Kidney (tissue), 13 donors: ENCODE measurements at regions not wholly inside any gene's neighbourhood (a gene's known extent, or its start where the extent isn't known, plus 50 kb on each side); places are given as distances from the start of the nearest gene placed in this dataset.

Experiments used
- DNase-seq, 5 donors: peaks; one replicate each; pipeline ENCODE4 v3.0.0-alpha.2; 2013 to 2020
- FAIRE-seq: peaks from 2 replicates; lab custom pipeline; 2012; peaks lifted over from hg19 to GRCh38; lab: Jason Lieb, UNC
- H3K27ac ChIP-seq, 2 donors: one replicate each; pipeline ENCODE4 v1.7.0; 2013; ENCODE audit warnings: low read depth in 2 of 2, low read length in 2 of 2, inconsistent platforms in 1 of 2
- H3K27me3 ChIP-seq: one replicate; pipeline ENCODE4 v1.7.1; 2013; ENCODE audit warnings: low read length, inconsistent platforms; ENCODE audit not compliant: control insufficient read depth, insufficient read depth
- H3K36me3 ChIP-seq, 3 donors: one replicate each; pipeline versions ENCODE4 v1.7.0 to v1.7.1; 2013; ENCODE audit warnings: low read length in 3 of 3, control low read depth in 1 of 3, inconsistent platforms in 1 of 3; ENCODE audit not compliant: insufficient read depth in 3 of 3, control insufficient read depth in 2 of 3
- H3K4me1 ChIP-seq, 3 donors: one replicate each; pipeline versions ENCODE4 v1.7.0 to v1.7.1; 2013; ENCODE audit warnings: low read length in 3 of 3, inconsistent platforms in 1 of 3, low read depth in 1 of 3; ENCODE audit not compliant: control insufficient read depth in 2 of 3, insufficient read depth in 2 of 3
- H3K4me3 ChIP-seq, 3 donors: one replicate each; pipeline versions ENCODE4 v1.7.0 to v1.8.1; 2013; ENCODE audit warnings: low read length in 3 of 3, control low read depth in 1 of 3, inconsistent platforms in 1 of 3
- H3K9ac ChIP-seq, 3 donors: one replicate each; pipeline versions ENCODE4 v1.7.0 to v1.7.1; 2013; ENCODE audit warnings: low read length in 3 of 3, control low read depth in 1 of 3, inconsistent platforms in 1 of 3
- H3K9me3 ChIP-seq, 3 donors: one replicate each; pipeline versions ENCODE4 v1.7.0 to v1.7.1; 2013; ENCODE audit warnings: low read length in 3 of 3, control low read depth in 1 of 3, inconsistent platforms in 1 of 3; ENCODE audit not compliant: control insufficient read depth in 2 of 3, insufficient read depth in 1 of 3
- intact Hi-C: fragments of 100-400 bp; cut with DNase I; formaldehyde crosslinking; loops from one replicate; pipeline ENCODE4 v1.11.1; 2022
- TF ChIP-seq, protein P1 (sequence below): IDR thresholded peaks from 3 replicates; pipeline ENCODE4 v1.5.1; 2012; ENCODE audit warnings: mild to moderate bottlenecking, moderate library complexity, borderline replicate concordance; ENCODE audit not compliant: insufficient read depth; ENCODE audit errors: extremely low read depth
- donor health status: control.
- donor health status: control.
- donor health status: control.
- donor health status: control.
- donor health status: control.
- donor health status: DM: yes; HTN: yes; CAD: no.
- donor health status: Normal renal cell carcinoma (clear cell type).

DNA sequence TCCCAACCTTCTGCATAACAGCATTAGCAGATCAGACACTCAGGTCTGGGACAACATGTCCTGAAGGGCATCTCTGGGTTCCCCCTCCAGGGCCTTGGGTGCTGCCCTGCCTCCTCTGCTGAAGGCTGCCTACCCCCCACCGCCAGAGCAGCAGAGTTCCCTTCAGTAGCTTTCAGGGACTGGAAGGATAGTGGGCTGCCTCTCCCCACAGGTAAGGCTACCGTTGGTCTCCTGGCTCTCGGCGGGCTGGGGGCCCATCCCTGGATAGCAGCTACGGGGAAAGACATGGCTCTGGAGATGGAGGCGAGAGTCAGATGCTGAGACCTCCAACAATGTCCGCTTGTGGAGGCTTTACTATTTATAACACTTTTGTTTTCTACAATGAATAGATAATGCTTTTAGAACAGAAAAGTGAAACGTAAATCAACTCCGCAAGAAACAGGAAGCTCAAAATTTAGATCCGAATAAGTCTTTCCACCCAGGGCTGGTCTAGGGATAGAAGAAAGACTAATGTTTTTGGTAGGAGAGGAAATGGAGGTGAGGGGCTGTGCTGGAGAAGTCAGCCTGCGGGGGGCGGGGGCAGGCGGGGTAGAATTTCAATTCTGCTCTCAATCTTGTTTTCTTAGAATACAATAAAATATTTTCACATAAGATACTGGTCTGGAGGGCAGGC, 58.4 kb downstream of the ARL4C start:
- Histone ChIP-seq H3K4me1 (peaks cover 0 to 3% (median 0%) of the 10 kb centered on the region in 3 donors), H3K9me3 (no peaks in the 10 kb centered on the region), H3K4me3 (no peak overlapping the region), H3K27me3 (no peaks in the 10 kb centered on the region), H3K36me3 (no peaks in the 10 kb centered on the region), H3K27ac (no peak overlapping the region), H3K9ac (no peak overlapping the region)
- DNase-seq (no peak), FAIRE-seq (no peak)
- TF ChIP-seq, protein P1, sequence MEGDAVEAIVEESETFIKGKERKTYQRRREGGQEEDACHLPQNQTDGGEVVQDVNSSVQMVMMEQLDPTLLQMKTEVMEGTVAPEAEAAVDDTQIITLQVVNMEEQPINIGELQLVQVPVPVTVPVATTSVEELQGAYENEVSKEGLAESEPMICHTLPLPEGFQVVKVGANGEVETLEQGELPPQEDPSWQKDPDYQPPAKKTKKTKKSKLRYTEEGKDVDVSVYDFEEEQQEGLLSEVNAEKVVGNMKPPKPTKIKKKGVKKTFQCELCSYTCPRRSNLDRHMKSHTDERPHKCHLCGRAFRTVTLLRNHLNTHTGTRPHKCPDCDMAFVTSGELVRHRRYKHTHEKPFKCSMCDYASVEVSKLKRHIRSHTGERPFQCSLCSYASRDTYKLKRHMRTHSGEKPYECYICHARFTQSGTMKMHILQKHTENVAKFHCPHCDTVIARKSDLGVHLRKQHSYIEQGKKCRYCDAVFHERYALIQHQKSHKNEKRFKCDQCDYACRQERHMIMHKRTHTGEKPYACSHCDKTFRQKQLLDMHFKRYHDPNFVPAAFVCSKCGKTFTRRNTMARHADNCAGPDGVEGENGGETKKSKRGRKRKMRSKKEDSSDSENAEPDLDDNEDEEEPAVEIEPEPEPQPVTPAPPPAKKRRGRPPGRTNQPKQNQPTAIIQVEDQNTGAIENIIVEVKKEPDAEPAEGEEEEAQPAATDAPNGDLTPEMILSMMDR: no peak
- intact Hi-C loops: no loop called here

DNA sequence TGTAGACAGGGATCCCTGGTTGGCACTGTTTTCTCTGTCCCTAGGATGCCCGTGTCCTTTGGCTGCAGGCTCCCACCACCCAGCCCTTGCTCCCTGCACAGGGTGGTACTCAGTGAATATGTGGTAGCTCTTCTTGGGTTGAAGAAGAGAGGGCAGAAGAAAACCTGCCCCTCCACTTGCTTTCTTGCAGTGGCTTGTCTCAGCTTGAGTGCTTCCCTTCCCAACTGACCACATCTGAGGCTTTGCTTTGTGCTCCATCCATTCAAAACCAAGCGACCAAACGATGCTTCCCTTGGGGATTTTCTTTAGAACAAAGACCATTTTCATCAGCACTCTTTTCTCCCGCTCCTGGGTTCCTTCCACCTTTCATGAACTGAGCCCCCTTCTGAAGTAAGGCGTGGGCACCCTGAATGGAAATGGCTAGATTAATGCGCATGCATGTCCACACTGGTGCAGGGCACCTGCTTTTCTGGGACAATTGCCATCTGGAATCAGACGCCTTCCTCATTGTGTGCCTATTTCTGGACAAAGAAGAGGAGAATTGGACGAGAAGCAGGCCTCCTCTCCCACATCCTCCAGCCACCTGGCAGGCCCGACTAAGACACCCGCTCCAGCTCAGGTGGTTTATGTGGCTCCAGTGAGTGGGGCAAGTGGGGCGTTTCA, 59.1 kb downstream of the ARL4C start:
- Histone ChIP-seq H3K4me1 (peaks cover 0 to 3% (median 0%) of the 10 kb centered on the region in 3 donors), H3K4me3 (no peak overlapping the region), H3K9ac (no peak overlapping the region), H3K9me3 (no peaks in the 10 kb centered on the region), H3K27me3 (no peaks in the 10 kb centered on the region), H3K36me3 (no peaks in the 10 kb centered on the region), H3K27ac (no peak overlapping the region)
- FAIRE-seq (no peak), DNase-seq (no peak)
- intact Hi-C loops: no loop called here
- TF ChIP-seq, protein P1: no peak

DNA sequence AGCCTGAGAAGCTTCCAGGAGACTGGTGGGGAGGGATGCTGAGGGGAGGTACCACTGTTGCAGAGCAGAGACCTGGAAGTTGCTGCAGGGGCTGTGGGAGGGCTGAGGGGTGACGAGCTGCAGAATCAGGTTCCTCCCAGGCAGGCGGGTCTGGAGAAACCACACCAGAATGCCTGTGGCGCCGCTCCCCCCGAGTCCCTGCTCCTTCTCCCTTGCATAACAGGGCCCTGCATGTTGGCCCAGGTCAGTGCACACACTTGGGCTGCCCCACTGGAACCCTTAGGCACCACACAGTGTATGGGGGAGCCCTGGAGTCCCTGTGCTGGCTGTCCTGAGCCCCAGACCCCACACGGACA, 60.4 kb downstream of the ARL4C start:
- Histone ChIP-seq H3K4me3 (no peak overlapping the region), H3K9ac (no peak overlapping the region), H3K27ac (no peak overlapping the region), H3K36me3 (no peaks in the 10 kb centered on the region), H3K4me1 (peaks cover 0 to 3% (median 0%) of the 10 kb centered on the region in 3 donors), H3K9me3 (no peaks in the 10 kb centered on the region), H3K27me3 (no peaks in the 10 kb centered on the region)
- DNase-seq (no peak), FAIRE-seq (no peak)
- intact Hi-C loops: no loop called here
- TF ChIP-seq, protein P1: no peak
